ENCODE measurements at regions not wholly inside any gene's neighbourhood (a gene's known extent, or its start where the extent isn't known, plus 50 kb on each side); places are given as distances from the start of the nearest gene placed in this dataset.

DNA sequence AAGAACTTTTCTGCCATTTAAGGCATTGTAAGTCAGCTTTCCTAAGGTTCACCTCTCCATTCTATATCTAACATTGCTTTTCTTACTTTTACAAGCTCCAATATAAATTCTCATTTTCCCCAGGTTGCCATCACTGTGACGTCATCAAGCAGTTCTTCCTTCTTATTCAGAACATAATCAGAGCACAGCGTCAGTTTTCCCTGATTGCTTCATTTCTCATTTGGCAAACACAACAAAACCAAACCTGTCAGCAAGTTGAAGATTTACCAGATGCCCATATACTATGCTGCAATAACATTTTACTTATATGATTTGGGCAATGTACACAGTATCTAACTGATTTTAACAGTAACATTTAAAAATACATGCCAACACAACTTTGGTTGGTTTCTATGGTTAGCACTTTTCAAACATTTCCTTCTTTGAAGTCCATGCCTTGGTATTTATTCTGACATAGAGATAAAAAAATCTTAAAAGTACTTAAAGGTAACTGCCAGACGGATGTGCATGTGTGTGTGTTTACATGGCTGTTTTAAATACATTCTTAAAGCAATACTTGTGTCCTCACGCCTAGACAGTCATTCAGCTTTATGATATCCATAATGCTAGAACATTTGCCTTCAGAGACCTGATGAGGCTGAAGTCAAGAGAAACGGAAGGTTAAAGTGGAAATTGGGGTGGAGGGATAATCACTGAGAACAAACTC is 264.0 kb downstream of the KLF12 start:
- ATAC-seq: no peak
- intact Hi-C loops (cut with DNase I): no loop called here
- no peak overlapping the region for H3K27ac ChIP-seq

DNA sequence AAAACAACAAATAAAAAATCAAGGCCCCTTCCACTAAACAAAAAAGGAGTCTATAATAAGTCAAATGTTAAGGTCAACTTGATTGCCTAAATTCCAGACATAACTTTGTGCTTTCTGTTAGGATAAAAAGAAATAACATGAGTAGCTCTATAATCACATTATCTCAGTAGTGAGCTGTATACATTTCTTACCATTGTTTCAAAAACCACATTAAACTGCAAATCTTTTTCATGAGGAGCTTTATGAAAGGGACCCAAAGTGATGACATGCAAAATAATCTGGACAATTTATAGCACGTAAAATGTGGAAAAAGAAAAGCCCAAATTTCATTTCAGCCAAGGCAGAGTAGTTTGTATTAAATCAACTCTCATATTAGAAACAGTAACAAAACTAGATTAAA is 269.2 kb downstream of the KLF12 start:
- intact Hi-C loops (cut with DNase I): no loop called here
- H3K4me1 ChIP-seq: no peaks in the 10 kb centered on the region
- DNase-seq (no peak), ATAC-seq (no peak)
- no peaks in the 10 kb centered on the region for H3K9me3 ChIP-seq
- H3K27ac ChIP-seq: no peak overlapping the region
- TF ChIP-seq CTCF (IDR thresholded peaks at IDR 0.05): no peak
- no peaks in the 10 kb centered on the region for H3K27me3 ChIP-seq (ENCODE audit: insufficient read depth in 3 of 3, low read length in 2 of 3)
- H3K36me3 ChIP-seq (ENCODE audit: insufficient read depth in 1 of 2, low read depth in 1 of 2): no peaks in the 10 kb centered on the region
- no peak overlapping the region for H3K4me3 ChIP-seq
- 82 to 90% (median 86%) methylated on average over 1 of the region's 1 CpG for WGBS, 3 donors

More for the DNA sequence above, 264.0 kb downstream of the KLF12 start:
- WGBS, 3 donors: 79 to 89% (median 85%) methylated on average over 5 of the region's 5 CpGs
- no peaks in the 10 kb centered on the region for H3K9me3 ChIP-seq
- no peaks in the 10 kb centered on the region for H3K27me3 ChIP-seq (ENCODE audit: insufficient read depth in 3 of 3, low read length in 2 of 3)
- DNase-seq: no peak
- TF ChIP-seq CTCF (IDR thresholded peaks at IDR 0.05): no peak
- H3K4me1 ChIP-seq: no peaks in the 10 kb centered on the region
- no peaks in the 10 kb centered on the region for H3K36me3 ChIP-seq (ENCODE audit: insufficient read depth in 1 of 2, low read depth in 1 of 2)
- H3K4me3 ChIP-seq: no peak overlapping the region

DNA sequence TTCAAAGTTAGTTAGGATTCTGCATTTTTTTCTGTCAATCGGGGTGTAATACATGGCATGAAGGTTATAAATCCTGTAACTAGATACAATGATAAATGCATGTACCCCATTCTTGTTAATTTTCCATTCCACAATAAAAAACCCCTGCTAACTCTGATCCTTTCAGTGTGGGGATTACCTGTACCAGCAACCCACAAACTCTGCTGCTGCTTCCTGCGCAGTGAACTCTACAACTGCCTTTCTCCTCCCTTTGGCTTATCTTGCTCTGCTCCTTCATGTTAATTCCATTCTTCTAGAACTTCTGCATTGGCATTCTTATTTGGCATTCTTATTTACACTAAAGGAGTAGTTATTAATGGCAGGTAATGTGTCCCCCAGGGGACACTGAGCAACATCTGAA is 273.1 kb downstream of the KLF12 start:
- ATAC-seq (no peak), DNase-seq (no peak)
- WGBS, 3 donors: 91 to 92% (median 92%) methylated on average over 2 of the region's 2 CpGs
- intact Hi-C loops (cut with DNase I): no loop called here
- no peaks in the 10 kb centered on the region for H3K4me1 ChIP-seq
- H3K4me3 ChIP-seq: no peak overlapping the region
- no peaks in the 10 kb centered on the region for H3K27me3 ChIP-seq (ENCODE audit: insufficient read depth in 3 of 3, low read length in 2 of 3)
- no peaks in the 10 kb centered on the region for H3K36me3 ChIP-seq (ENCODE audit: insufficient read depth in 1 of 2, low read depth in 1 of 2)
- H3K27ac ChIP-seq: no peak overlapping the region
- TF ChIP-seq CTCF (IDR thresholded peaks at IDR 0.05): no peak
- no peaks in the 10 kb centered on the region for H3K9me3 ChIP-seq

GRCh38 chr13:73860501-73860900 is 273.7 kb downstream of the KLF12 start:
- no peaks in the 10 kb centered on the region for H3K9me3 ChIP-seq
- no peak for ATAC-seq
- H3K27ac ChIP-seq: no peak overlapping the region
- H3K4me1 ChIP-seq: no peaks in the 10 kb centered on the region
- 68 to 75% (median 69%) methylated on average over 6 of the region's 6 CpGs for WGBS, 3 donors
- no peaks in the 10 kb centered on the region for H3K27me3 ChIP-seq (ENCODE audit: insufficient read depth in 3 of 3, low read length in 2 of 3)
- TF ChIP-seq CTCF (IDR thresholded peaks at IDR 0.05): no peak
- no peak for DNase-seq
- no peaks in the 10 kb centered on the region for H3K36me3 ChIP-seq (ENCODE audit: insufficient read depth in 1 of 2, low read depth in 1 of 2)
- no peak overlapping the region for H3K4me3 ChIP-seq
- intact Hi-C loops (cut with DNase I): no loop called here

GRCh38 chr13:73859841-73860240 is 274.4 kb downstream of the KLF12 start:
- no peak overlapping the region for H3K27ac ChIP-seq
- no peak for TF ChIP-seq CTCF (IDR thresholded peaks at IDR 0.05)
- H3K4me1 ChIP-seq: no peaks in the 10 kb centered on the region
- no peak overlapping the region for H3K4me3 ChIP-seq
- DNase-seq (no peak), ATAC-seq (no peak)
- H3K9me3 ChIP-seq: no peaks in the 10 kb centered on the region
- intact Hi-C loops (cut with DNase I): no loop called here
- no peaks in the 10 kb centered on the region for H3K27me3 ChIP-seq (ENCODE audit: insufficient read depth in 3 of 3, low read length in 2 of 3)
- 75 to 78% (median 75%) methylated on average over 4 of the region's 4 CpGs for WGBS, 3 donors
- H3K36me3 ChIP-seq (ENCODE audit: insufficient read depth in 1 of 2, low read depth in 1 of 2): no peaks in the 10 kb centered on the region
